GM18907 (cell line): ENCODE measurements at regions not wholly inside any gene's neighbourhood (a gene's known extent, or its start where the extent isn't known, plus 50 kb on each side); places are given as distances from the start of the nearest gene placed in this dataset.

Experiments
- ATAC-seq: cut with Tn5 transposase; IDR thresholded peaks from one replicate; pipeline ENCODE4 v1.9.1; 2021; ENCODE audit warnings: mild to moderate bottlenecking, moderate library complexity; ENCODE audit not compliant: unreplicated experiment

DNA sequence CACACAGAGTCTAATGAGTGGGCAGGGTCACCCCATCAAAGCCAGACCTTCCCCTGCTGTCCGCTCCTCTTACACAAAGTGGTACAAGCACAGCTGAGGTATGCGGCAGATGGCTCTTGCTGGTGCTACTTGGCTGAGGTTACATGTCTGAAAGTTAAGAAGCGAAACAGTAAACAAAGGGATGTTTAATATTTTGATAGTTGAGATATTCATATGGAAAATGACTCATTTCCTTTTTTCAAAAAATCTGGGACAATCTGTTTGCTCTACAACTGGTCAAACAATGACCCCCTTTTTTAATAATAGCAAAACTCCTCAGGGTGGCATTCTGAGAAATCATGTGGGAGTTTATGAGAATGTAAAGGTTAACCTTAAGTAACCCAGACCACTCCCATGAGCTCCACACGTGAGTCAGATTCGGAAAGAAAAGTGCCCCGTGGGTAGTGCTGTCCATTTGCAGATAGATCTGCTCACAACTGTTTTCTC is 245.3 kb downstream of the TBXT start:
- no peak for ATAC-seq

DNA sequence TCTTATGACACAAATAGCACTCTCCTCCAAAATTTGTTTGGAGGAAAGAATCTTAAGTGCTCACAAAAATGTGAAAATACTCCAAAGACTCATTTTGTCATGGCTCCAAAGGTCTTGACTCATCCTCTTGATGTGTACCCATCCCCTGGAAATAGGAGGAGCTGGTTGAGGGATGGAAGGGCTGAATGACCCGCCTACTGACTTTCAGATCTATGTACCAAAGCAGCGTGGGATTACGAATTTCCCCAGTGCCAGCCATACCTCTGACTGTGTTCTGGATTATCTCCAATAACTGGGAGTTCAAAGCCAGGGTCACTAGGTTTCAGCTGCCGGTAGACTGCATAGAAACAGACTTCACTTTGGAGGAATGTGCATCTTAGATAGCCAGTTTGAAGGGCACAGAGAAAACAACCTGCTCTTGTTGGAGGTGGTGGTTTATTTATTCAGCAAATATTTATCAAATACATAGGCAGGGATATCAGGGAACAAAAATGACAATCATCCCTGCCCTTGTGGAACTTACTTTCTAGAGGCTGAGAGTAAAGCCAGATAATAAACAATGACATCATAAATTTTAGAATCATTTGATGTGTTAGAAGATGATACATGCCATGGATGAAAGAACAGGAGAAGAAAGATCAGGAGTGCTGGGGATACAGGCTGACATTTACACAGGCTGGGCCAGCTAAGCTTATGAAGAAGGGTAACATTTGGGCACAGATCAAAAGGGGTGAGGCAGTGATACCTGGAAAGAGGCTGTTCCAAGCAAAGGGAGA is 246.6 kb downstream of the TBXT start:
- no peak for ATAC-seq

GRCh38 chr6:165917576-165917975 is 250.1 kb downstream of the TBXT start:
- no peak for ATAC-seq

GRCh38 chr6:165915022-165915770 is 252.2 kb upstream of the PDE10A start:
- no peak for ATAC-seq

DNA sequence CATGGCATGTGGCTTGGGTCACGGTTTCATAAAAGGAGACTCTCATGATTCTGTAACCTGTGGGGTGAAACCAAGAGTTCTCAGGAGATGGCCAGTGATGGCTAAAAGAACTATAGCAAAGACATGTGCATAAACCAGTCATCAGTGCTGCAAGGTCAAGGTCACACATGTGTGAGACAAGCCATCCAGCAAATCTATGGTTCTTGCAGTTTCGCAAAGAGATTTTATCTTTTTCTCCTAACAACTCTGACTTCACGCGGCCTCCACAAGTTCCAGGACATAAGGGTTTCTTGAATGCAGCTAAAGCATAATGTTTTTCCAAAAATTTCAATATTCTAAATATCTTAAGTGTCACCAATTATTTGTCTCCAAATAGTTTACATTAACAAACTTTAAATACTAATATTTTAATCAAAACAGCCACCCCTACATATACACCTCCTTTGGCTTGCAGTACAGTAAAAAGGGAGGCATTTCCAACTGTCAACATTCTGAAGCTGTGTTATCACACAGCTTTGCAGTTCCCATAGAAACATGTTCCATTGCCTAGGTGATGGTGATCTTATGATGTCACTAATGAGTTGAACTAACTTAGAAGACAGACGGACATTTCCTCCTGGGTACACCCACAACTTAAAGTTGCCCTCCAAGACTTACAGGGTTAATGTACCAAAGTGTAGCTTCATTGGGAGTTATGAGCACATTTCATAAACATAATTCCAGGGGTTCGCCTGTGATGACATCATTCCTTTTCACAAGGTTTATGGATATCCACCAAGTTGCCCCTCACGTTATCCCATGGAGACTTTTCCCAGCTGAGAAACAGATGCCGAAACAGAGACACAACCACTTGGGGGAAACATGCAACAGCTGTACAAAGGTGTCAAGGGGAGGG is 250.9 kb upstream of the PDE10A start:
- ATAC-seq = no peak

GRCh38 chr6:165910184-165910966 is 247.3 kb upstream of the PDE10A start:
- ATAC-seq = no peak

GRCh38 chr6:165906736-165907135 is 243.7 kb upstream of the PDE10A start:
- no peak for ATAC-seq

DNA sequence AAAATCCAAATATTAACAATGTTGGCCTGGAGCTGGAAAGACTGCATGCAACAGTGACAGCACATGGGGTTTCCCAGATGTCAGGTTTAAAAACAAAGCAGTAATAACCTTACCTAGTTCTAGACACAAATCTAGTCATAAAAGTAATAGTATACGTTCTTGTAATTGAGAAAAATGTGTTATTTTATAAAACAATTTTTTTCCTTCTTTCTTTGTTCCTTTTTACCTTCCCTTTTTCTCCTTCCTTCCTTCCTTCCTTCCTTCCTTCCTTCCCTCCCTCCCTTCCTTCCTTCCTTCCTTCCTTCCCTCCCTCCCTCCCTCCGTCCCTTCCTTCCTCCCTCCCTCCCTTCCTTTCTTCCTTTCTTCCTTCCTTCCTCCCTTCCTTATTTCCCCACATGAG is 242.7 kb upstream of the PDE10A start:
- no peak for ATAC-seq

GRCh38 chr6:165900970-165901369 is 237.9 kb upstream of the PDE10A start:
- ATAC-seq = no peak

DNA sequence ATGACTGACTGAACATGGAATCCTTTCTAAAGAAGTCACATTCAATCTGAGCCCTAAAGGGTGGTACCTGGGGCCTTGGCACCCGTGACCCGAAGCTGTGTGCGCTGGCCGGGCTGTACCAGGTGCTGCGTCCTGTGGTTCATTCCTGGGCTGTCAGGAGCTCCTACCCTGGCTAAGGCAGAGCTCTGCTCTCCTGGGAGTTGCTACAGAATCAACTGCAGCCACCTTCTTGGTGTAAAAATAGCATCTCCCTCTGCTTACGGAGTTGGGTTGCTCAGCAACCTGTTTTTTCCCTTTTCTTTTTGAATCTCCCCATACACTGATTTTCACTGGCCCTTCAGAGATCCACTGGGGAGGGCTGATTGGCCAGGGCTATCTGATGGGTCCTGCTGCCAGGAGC is 236.6 kb upstream of the PDE10A start:
- ATAC-seq = no peak

DNA sequence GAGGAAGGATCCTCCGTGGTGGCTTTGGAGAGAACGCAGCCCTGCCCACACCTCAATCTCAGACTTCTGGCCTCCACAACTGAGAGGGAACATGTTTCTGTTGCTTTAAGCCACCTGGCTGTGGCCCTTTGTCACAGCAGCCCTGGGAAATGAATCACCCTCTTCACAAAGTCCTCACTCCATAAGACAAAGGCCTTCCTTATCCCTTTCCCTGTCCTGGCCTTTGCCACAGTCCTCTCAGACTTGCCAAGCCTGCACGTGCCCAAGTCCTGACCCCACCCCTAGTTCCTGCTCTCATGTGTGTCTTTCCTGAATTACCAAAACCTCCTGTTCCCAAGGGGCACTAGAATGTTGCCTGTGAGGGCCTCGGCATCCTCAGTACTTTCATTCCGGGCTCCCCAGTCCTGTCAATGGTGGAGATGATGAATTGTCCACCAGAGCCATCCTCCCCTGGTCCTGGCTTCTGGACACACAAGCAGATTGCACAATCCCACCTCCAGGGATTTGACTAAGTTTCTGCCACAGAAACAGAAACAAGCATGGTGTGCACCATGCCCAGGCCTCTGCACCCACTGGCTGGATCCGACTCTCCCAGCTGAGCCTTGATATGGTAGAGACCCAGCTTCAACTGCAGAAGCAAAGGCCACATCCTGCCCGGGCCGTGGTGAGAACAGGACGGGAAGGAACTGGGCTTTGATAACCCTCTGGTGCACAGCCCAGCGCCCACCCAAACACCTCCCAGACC is 232.6 kb upstream of the PDE10A start:
- ATAC-seq = no peak

GRCh38 chr6:165894171-165894825 is 231.3 kb upstream of the PDE10A start:
- no peak for ATAC-seq

GRCh38 chr6:165893431-165893830 is 230.4 kb upstream of the PDE10A start:
- ATAC-seq = no peak

DNA sequence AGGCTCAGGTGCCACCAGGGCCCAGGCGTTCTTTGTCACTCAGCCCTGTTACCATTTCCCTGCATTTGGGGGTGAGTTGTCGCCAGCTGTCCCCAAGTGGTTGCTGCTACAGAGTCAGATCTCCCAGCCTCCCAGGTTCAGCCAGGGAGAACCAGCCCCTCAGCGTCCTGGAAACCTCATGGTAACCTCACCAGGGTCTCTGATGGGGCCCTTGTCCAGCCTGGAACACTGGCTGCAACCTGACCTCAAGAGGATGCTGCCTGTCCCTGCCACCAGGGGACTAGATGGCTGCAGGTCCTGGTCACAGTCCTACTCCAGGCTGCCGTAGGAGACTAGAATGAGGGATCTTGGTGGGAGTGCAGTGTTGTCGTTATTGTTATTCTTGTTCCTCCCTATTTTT is 228.3 kb upstream of the PDE10A start:
- no peak for ATAC-seq

DNA sequence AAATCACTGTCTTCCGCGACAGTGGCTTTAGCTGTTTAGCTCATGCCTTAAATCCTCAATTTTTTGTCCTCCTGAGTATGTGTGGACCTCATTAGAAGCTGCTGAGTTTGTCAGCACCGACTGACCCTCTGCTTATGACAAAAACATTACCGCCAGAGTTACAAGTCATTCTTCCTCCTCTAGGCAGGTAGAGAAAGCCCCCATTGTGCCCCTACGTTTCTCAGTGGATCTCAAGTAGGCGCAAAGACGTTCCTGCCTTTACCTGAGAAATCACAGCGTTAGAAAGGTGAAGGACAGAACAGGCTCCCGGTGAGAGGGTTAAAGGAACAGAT is 227.3 kb upstream of the PDE10A start:
- peak; percentile 9 for ATAC-seq

GRCh38 chr6:165889636-165890403 is 226.8 kb upstream of the PDE10A start:
- ATAC-seq = peak; percentile 62

GRCh38 chr6:165886169-165886568 is 223.1 kb upstream of the PDE10A start:
- ATAC-seq = no peak
